GM23338 (cell line): ENCODE measurements at regions not wholly inside any gene's neighbourhood (a gene's known extent, or its start where the extent isn't known, plus 50 kb on each side); places are given as distances from the start of the nearest gene placed in this dataset.

ENCODE experiments used
- ATAC-seq: fragments of 200-7000 bp; cut with Tn5 transposase; 3 replicates; pipeline ENCODE4 v1.9.1; 2020
- DNase-seq: peaks from one replicate; pipeline ENCODE4 v3.0.0-alpha.2; 2015; ENCODE audit warnings: low spot score
- H2AFZ ChIP-seq: fragments of 200-600 bp; sonication (generic); 2 replicates; pipeline ENCODE4 v1.8.0; 2016; ENCODE audit warnings: antibody characterized with exemption, mild to moderate bottlenecking, moderate library complexity
- H3F3A ChIP-seq: fragments of 200-600 bp; sonication (generic); replicated peaks from 2 replicates; pipeline ENCODE4 v1.8.0; 2017; ENCODE audit warnings: antibody characterized with exemption, mixed run types, low read depth
- H3K27ac ChIP-seq: fragments of 200-600 bp; sonication (generic); 2 replicates; pipeline ENCODE4 v1.6.1; 2016; ENCODE audit warnings: low read depth
- H3K27me3 ChIP-seq: fragments of 200-600 bp; sonication (generic); 2 replicates; pipeline ENCODE4 v1.8.0; 2016; ENCODE audit warnings: mild to moderate bottlenecking, mixed run types, moderate library complexity; ENCODE audit not compliant: insufficient read depth
- H3K36me3 ChIP-seq: fragments of 200-600 bp; sonication (generic); 2 replicates; pipeline ENCODE4 v1.8.0; 2016; ENCODE audit warnings: mild to moderate bottlenecking; ENCODE audit not compliant: insufficient read depth
- H3K4me1 ChIP-seq: fragments of 200-600 bp; sonication (generic); 2 replicates; pipeline ENCODE4 v1.8.0; 2016; ENCODE audit warnings: mild to moderate bottlenecking, moderate library complexity; ENCODE audit not compliant: insufficient read depth
- H3K4me2 ChIP-seq: fragments of 200-600 bp; sonication (generic); 2 replicates; pipeline ENCODE4 v1.7.1; 2017; ENCODE audit warnings: mixed run types
- H3K4me3 ChIP-seq: fragments of 200-600 bp; sonication (generic); 2 replicates; pipeline ENCODE4 v1.6.1; 2016; ENCODE audit warnings: mixed run types
- H3K79me2 ChIP-seq: fragments of 200-600 bp; sonication (generic); replicated peaks from 2 replicates; pipeline ENCODE4 v1.8.0; 2017; ENCODE audit warnings: mild to moderate bottlenecking; ENCODE audit not compliant: insufficient read depth
- H3K9me2 ChIP-seq: fragments of 200-600 bp; sonication (generic); 2 replicates; pipeline ENCODE4 v1.8.0; 2017; ENCODE audit not compliant: insufficient read depth
- H4K20me1 ChIP-seq: fragments of 200-600 bp; sonication (generic); replicated peaks from 2 replicates; pipeline ENCODE4 v1.8.0; 2017; ENCODE audit warnings: mild to moderate bottlenecking; ENCODE audit not compliant: insufficient read depth
- H3K27ac Mint-ChIP-seq: 2 replicates; pipeline ENCODE4 v1.8.0; 2020; ENCODE audit warnings: inconsistent platforms, mild to moderate bottlenecking, moderate library complexity, mixed read lengths
- H3K27me3 Mint-ChIP-seq: 3 replicates; pipeline ENCODE4 v1.8.0; 2022; ENCODE audit warnings: low read depth, mild to moderate bottlenecking, moderate library complexity, mixed read lengths, inconsistent platforms; ENCODE audit not compliant: insufficient read depth, poor library complexity
- H3K36me3 Mint-ChIP-seq: 3 replicates; pipeline ENCODE4 v1.8.0; 2021; ENCODE audit warnings: low read depth, mild to moderate bottlenecking, inconsistent platforms, moderate library complexity, mixed read lengths
- H3K4me1 Mint-ChIP-seq: 3 replicates; pipeline ENCODE4 v1.8.0; 2020; ENCODE audit warnings: mild to moderate bottlenecking, inconsistent platforms, mixed read lengths
- H3K4me3 Mint-ChIP-seq: 3 replicates; pipeline ENCODE4 v1.8.0; 2021; ENCODE audit warnings: moderate library complexity, mild to moderate bottlenecking, inconsistent platforms, mixed read lengths
- H3K9me3 Mint-ChIP-seq: 3 replicates; pipeline ENCODE4 v1.8.0; 2020; ENCODE audit warnings: moderate library complexity, mild to moderate bottlenecking, inconsistent platforms, mixed read lengths
- CTCF ChIP-seq, 2 experiments: fragments of 200-600 bp in 1 of 2; sonication (generic) in 1 of 2; conservative IDR thresholded peaks; 2 replicates each; pipeline versions ENCODE4 v1.5.1 to v1.6.1; 2016 to 2017; ENCODE audit warnings: antibody characterized with exemption in 2 of 2, low read depth in 2 of 2, mild to moderate bottlenecking in 2 of 2, moderate library complexity in 1 of 2
- ETS1 ChIP-seq: IDR thresholded peaks from 2 replicates; pipeline ENCODE4 v1.6.1; 2016; ENCODE audit warnings: antibody characterized with exemption
- EZH2 ChIP-seq: fragments of 200-600 bp; sonication (generic); IDR thresholded peaks from one replicate; pipeline ENCODE4 v1.8.0; 2017; ENCODE audit warnings: antibody characterized with exemption, mild to moderate bottlenecking, low read depth; ENCODE audit not compliant: unreplicated experiment
- EZH2phosphoT487 ChIP-seq: fragments of 200-600 bp; sonication (generic); IDR thresholded peaks from one replicate; pipeline ENCODE4 v1.8.1; 2018; ENCODE audit warnings: antibody characterized with exemption; ENCODE audit not compliant: unreplicated experiment
- NANOG ChIP-seq: IDR thresholded peaks from 2 replicates; pipeline ENCODE4 v1.6.1; 2016; ENCODE audit warnings: antibody characterized with exemption, borderline replicate concordance
- POLR2AphosphoS5 ChIP-seq: IDR thresholded peaks from 2 replicates; pipeline ENCODE4 v1.6.1; 2016; ENCODE audit warnings: antibody characterized with exemption, low read depth
- REST ChIP-seq: IDR thresholded peaks from one replicate; pipeline ENCODE4 v1.6.1; 2018; ENCODE audit warnings: antibody characterized with exemption; ENCODE audit not compliant: unreplicated experiment
- ZNF331 ChIP-seq: fragments of 250-450 bp; sonication (Bioruptor Pico); IDR thresholded peaks from 2 replicates; pipeline ENCODE4 v1.5.0; 2020; ENCODE audit warnings: low read depth, mild to moderate bottlenecking, moderate library complexity

- H3K36me3 Mint-ChIP-seq: no peaks in the 10 kb centered on the region
Measured at GRCh38 chr6:133001040-133001565, 186.7 kb downstream of the RPS12 start.

More at GRCh38 chr6:133001040-133001565, 186.7 kb downstream of the RPS12 start:
- no peaks in the 10 kb centered on the region for H3K27me3 Mint-ChIP-seq
- H3K79me2 ChIP-seq: no peaks in the 10 kb centered on the region
- no peak overlapping the region for H3K4me3 Mint-ChIP-seq
- no peaks in the 10 kb centered on the region for H4K20me1 ChIP-seq
- H3K27me3 ChIP-seq: no peaks in the 10 kb centered on the region
- H3K9me3 Mint-ChIP-seq: no peaks in the 10 kb centered on the region
- H3K36me3 ChIP-seq: no peaks in the 10 kb centered on the region
- DNase-seq: no peak
- no peak overlapping the region for H3K4me3 ChIP-seq
- no peak overlapping the region for H2AFZ ChIP-seq
- no peak overlapping the region for H3K27ac Mint-ChIP-seq
- ATAC-seq: no peak
- H3K4me1 ChIP-seq: no peaks in the 10 kb centered on the region
- H3K4me1 Mint-ChIP-seq: peaks cover 2% of the 10 kb centered on the region; the same call in 1 of the 3 replicates
- H3F3A ChIP-seq: no peaks in the 10 kb centered on the region
- TF ChIP-seq EZH2phosphoT487 (no peak), REST (no peak), CTCF (conservative IDR thresholded peaks at IDR 0.05; ENCODE audit: low read depth in 2 of 2) (no peak), POLR2AphosphoS5 (no peak), ETS1 (no peak), NANOG (no peak), ZNF331 (CRISPR knock-in tag) (no peak), EZH2 (no peak)
- H3K9me2 ChIP-seq: peaks cover 7% of the 10 kb centered on the region; the same call in 1 of the 2 replicates
- no peak overlapping the region for H3K4me2 ChIP-seq
- H3K27ac ChIP-seq: no peak overlapping the region
